H9 (cell line): ENCODE measurements at regions not wholly inside any gene's neighbourhood (a gene's known extent, or its start where the extent isn't known, plus 50 kb on each side); places are given as distances from the start of the nearest gene placed in this dataset.

Experiments used
- DNase-seq: peaks from one replicate; pipeline ENCODE4 v3.0.0-alpha.2; 2017
- H2AFZ ChIP-seq: one replicate; pipeline ENCODE4 v1.6.1; 2013; ENCODE audit warnings: mild to moderate bottlenecking, low read length, control low read depth, moderate library complexity
- H2AK5ac ChIP-seq: 2 replicates; pipeline ENCODE4 v1.6.1; 2013; ENCODE audit warnings: low read length, control low read depth, mixed read lengths; ENCODE audit not compliant: insufficient read length
- H2BK120ac ChIP-seq: one replicate; pipeline ENCODE4 v1.6.1; 2013; ENCODE audit warnings: low read depth, mild to moderate bottlenecking, low read length, control low read depth, inconsistent platforms; ENCODE audit not compliant: poor library complexity, severe bottlenecking
- H2BK12ac ChIP-seq: 2 replicates; pipeline ENCODE4 v1.6.1; 2013; ENCODE audit warnings: low read length, control low read depth, mixed read lengths, low read depth; ENCODE audit not compliant: insufficient read length
- H2BK15ac ChIP-seq: 2 replicates; pipeline ENCODE4 v1.6.1; 2013; ENCODE audit warnings: low read depth, low read length, control low read depth
- H2BK20ac ChIP-seq: one replicate; pipeline ENCODE4 v1.6.1; 2013; ENCODE audit warnings: low read depth, mild to moderate bottlenecking, low read length, control low read depth, inconsistent platforms; ENCODE audit not compliant: poor library complexity, severe bottlenecking
- H2BK5ac ChIP-seq: 2 replicates; pipeline ENCODE4 v1.6.1; 2013; ENCODE audit warnings: low read length, control low read depth, mixed read lengths; ENCODE audit not compliant: insufficient read length
- H3K14ac ChIP-seq: 2 replicates; pipeline ENCODE4 v1.6.1; 2013; ENCODE audit warnings: low read length, control low read depth; ENCODE audit not compliant: insufficient read depth
- H3K18ac ChIP-seq: 2 replicates; pipeline ENCODE4 v1.6.1; 2013; ENCODE audit warnings: low read depth, mild to moderate bottlenecking, mixed read lengths, low read length, control low read depth; ENCODE audit not compliant: insufficient read length
- H3K23ac ChIP-seq: 2 replicates; pipeline ENCODE4 v1.6.1; 2013; ENCODE audit warnings: low read length, control low read depth, mixed read lengths, low read depth; ENCODE audit not compliant: insufficient read length
- H3K23me2 ChIP-seq: 2 replicates; pipeline ENCODE4 v1.6.1; 2013; ENCODE audit warnings: low read depth, mild to moderate bottlenecking, mixed read lengths, low read length, control low read depth; ENCODE audit not compliant: insufficient read length, poor library complexity, severe bottlenecking
- H3K27ac ChIP-seq: 2 replicates; pipeline ENCODE4 v1.5.1; 2013; ENCODE audit warnings: low read length, control low read depth, mixed read lengths, low read depth; ENCODE audit not compliant: insufficient read length
- H3K27me3 ChIP-seq: 2 replicates; pipeline ENCODE4 v1.6.1; 2013; ENCODE audit warnings: low read length, control low read depth, inconsistent platforms; ENCODE audit not compliant: insufficient read depth
- H3K4ac ChIP-seq: 2 replicates; pipeline ENCODE4 v1.6.1; 2013; ENCODE audit warnings: low read depth, mild to moderate bottlenecking, control low read depth, inconsistent platforms, low read length, moderate library complexity
- H3K4me1 ChIP-seq: 2 replicates; pipeline ENCODE4 v1.6.1; 2013; ENCODE audit warnings: low read length, control low read depth, inconsistent platforms; ENCODE audit not compliant: insufficient read depth
- H3K4me2 ChIP-seq: 2 replicates; pipeline ENCODE4 v1.6.1; 2013; ENCODE audit warnings: low read length, control low read depth, mixed read lengths; ENCODE audit not compliant: insufficient read length, insufficient read depth
- H3K56ac ChIP-seq: 2 replicates; pipeline ENCODE4 v1.6.1; 2013; ENCODE audit warnings: low read depth, mild to moderate bottlenecking, mixed read lengths, low read length, control low read depth; ENCODE audit not compliant: insufficient read length
- H3K79me1 ChIP-seq: 2 replicates; pipeline ENCODE4 v1.6.1; 2013; ENCODE audit warnings: low read depth, mild to moderate bottlenecking, moderate library complexity, low read length, control low read depth, inconsistent platforms; ENCODE audit not compliant: insufficient read depth, poor library complexity, severe bottlenecking
- H3K79me2 ChIP-seq: 2 replicates; pipeline ENCODE4 v1.6.1; 2013; ENCODE audit warnings: low read length, control low read depth, inconsistent platforms; ENCODE audit not compliant: insufficient read depth
- H3K9ac ChIP-seq: 2 replicates; pipeline ENCODE4 v1.6.1; 2013; ENCODE audit warnings: low read length, control low read depth, mixed read lengths; ENCODE audit not compliant: insufficient read length; ENCODE audit errors: extremely low read depth
- H3K9me3 ChIP-seq: one replicate; pipeline ENCODE4 v1.6.1; 2013; ENCODE audit warnings: low read depth, low read length, inconsistent platforms; ENCODE audit not compliant: control insufficient read depth
- H3T11ph ChIP-seq: one replicate; pipeline ENCODE4 v1.6.1; 2013; ENCODE audit warnings: mild to moderate bottlenecking, low read length, control low read depth, inconsistent platforms
- H4K20me1 ChIP-seq: one replicate; pipeline ENCODE4 v1.6.1; 2013; ENCODE audit not compliant: control insufficient read depth, insufficient read length, insufficient read depth
- H4K5ac ChIP-seq: 2 replicates; pipeline ENCODE4 v1.6.1; 2013; ENCODE audit warnings: low read depth, mild to moderate bottlenecking, mixed read lengths, low read length, control low read depth; ENCODE audit not compliant: insufficient read length
- H4K8ac ChIP-seq: replicated peaks from 2 replicates; pipeline ENCODE4 v1.6.1; 2013; ENCODE audit warnings: low read length, control low read depth, mixed read lengths, low read depth; ENCODE audit not compliant: insufficient read length
- H4K91ac ChIP-seq: 2 replicates; pipeline ENCODE4 v1.6.1; 2013; ENCODE audit warnings: low read depth, mild to moderate bottlenecking, moderate library complexity, mixed read lengths, low read length, control low read depth; ENCODE audit not compliant: insufficient read length
- H3K27ac Mint-ChIP-seq, 3 experiments: 2 replicates in 2 of 3; 3 replicates in 1 of 3; pipeline ENCODE4 v1.8.0; 2020 to 2021; ENCODE audit warnings: mixed read lengths in 3 of 3, mild to moderate bottlenecking in 1 of 3, moderate library complexity in 1 of 3
- H3K27me3 Mint-ChIP-seq: 2 replicates; pipeline ENCODE4 v1.8.0; 2021; ENCODE audit warnings: low read depth, mild to moderate bottlenecking, moderate library complexity, mixed read lengths
- H3K36me3 Mint-ChIP-seq, 3 experiments: 2 replicates in 2 of 3; 3 replicates in 1 of 3; pipeline ENCODE4 v1.8.0; 2020 to 2021; ENCODE audit warnings: low read depth in 3 of 3, mixed read lengths in 3 of 3; ENCODE audit not compliant: insufficient read depth in 1 of 3
- H3K4me1 Mint-ChIP-seq, 2 experiments: 2 replicates each; pipeline ENCODE4 v1.8.0; 2020; ENCODE audit warnings: mixed read lengths in 2 of 2
- H3K4me3 Mint-ChIP-seq, 2 experiments: 2 replicates in 1 of 2; 3 replicates in 1 of 2; pipeline ENCODE4 v1.8.0; 2020 to 2021; ENCODE audit warnings: mild to moderate bottlenecking in 2 of 2, mixed read lengths in 2 of 2, moderate library complexity in 1 of 2
- H3K9me3 Mint-ChIP-seq, 2 experiments: 2 replicates in 1 of 2; 3 replicates in 1 of 2; pipeline ENCODE4 v1.8.0; 2020; ENCODE audit warnings: mild to moderate bottlenecking in 2 of 2, mixed read lengths in 2 of 2, moderate library complexity in 1 of 2
- CTCF ChIP-seq: fragments of 200-600 bp; sonication (generic); conservative IDR thresholded peaks from 3 replicates; pipeline ENCODE4 v1.8.0; 2021; ENCODE audit warnings: antibody characterized with exemption, mild to moderate bottlenecking
- WGBS: extraction: QIAGEN DNeasy Blood & Tissue Kit; methylation state at CpG from one replicate; pipeline ENCODE4 v1.1.7; 2013; ENCODE audit warnings: missing lambda C conversion rate, low lambda C conversion rate, mixed read lengths; ENCODE audit not compliant: insufficient read length; ENCODE audit errors: extremely low coverage; 5-methylcytosine and 5-hydroxymethylcytosine counted together

GRCh38 chr7:142308326-142308725 lies 50.5 kb upstream of the PRSS58 start:
- Mint-ChIP-seq H3K4me1 (peaks cover 9 to 14% of the 10 kb centered on the region in 2 experiments), H3K27me3 (peaks cover 11% of the 10 kb centered on the region), H3K4me3 (no peak overlapping the region), H3K36me3 (no peaks in the 10 kb centered on the region), H3K27ac (peak overlapping the region in 1 of 3 experiments; percentile 50; a peak in 2 of 7 replicates), H3K9me3 (no peaks in the 10 kb centered on the region)
- Histone ChIP-seq H2BK12ac (no peak overlapping the region), H2BK20ac (no peak overlapping the region), H3K4ac (no peak overlapping the region), H3K9me3 (no peaks in the 10 kb centered on the region), H3K23me2 (no peaks in the 10 kb centered on the region), H2BK120ac (no peak overlapping the region), H3K79me1 (no peaks in the 10 kb centered on the region), H3K27ac (no peak overlapping the region), H3T11ph (no peak overlapping the region), H3K4me1 (no peaks in the 10 kb centered on the region), H3K18ac (no peak overlapping the region), H3K14ac (no peak overlapping the region), H3K9ac (no peak overlapping the region), H2AFZ (no peak overlapping the region), H3K23ac (no peak overlapping the region), H3K79me2 (no peaks in the 10 kb centered on the region), H2BK15ac (no peak overlapping the region), H2AK5ac (no peak overlapping the region), H2BK5ac (no peak overlapping the region), H4K20me1 (no peaks in the 10 kb centered on the region), H4K91ac (no peak overlapping the region), H4K5ac (no peak overlapping the region), H3K4me2 (no peak overlapping the region), H3K56ac (no peak overlapping the region), H4K8ac (no peak overlapping the region), H3K27me3 (no peaks in the 10 kb centered on the region)
- no peak for DNase-seq
- WGBS: no CpG with 5 or more reads among the region's 4 CpGs
- no peak for TF ChIP-seq CTCF
